COLO668 (cell line): ENCODE measurements at regions not wholly inside any gene's neighbourhood (a gene's known extent, or its start where the extent isn't known, plus 50 kb on each side); places are given as distances from the start of the nearest gene placed in this dataset.
"Not testable (repeated sequence)": the region's sequence is repeated elsewhere in the genome, so short reads cannot be mapped to it uniquely, and the experiment has no call there.

Experiments
- DNase-seq: peaks from one replicate; lab custom pipeline; 2025; ENCODE audit not compliant: unreplicated experiment; lab: John Stamatoyannopoulos, UW

- DNase-seq = no peak
Measured at GRCh38 chr3:148532774-148533173, 164.9 kb upstream of the AGTR1 start.

- no peak for DNase-seq
Measured at GRCh38 chr3:148534089-148534988, 163.4 kb upstream of the AGTR1 start.

GRCh38 chr3:148535001-148535400, 162.7 kb upstream of the AGTR1 start:
- no peak for DNase-seq

GRCh38 chr3:148540266-148540665, 157.4 kb upstream of the AGTR1 start:
- no peak for DNase-seq

GRCh38 chr3:148540851-148541250, 156.9 kb upstream of the AGTR1 start:
- DNase-seq = no peak

- no peak for DNase-seq
Measured at GRCh38 chr3:148546959-148547358, 150.7 kb upstream of the AGTR1 start.

- no peak for DNase-seq
Measured at GRCh38 chr3:148551767-148552260, 145.9 kb upstream of the AGTR1 start.

GRCh38 chr3:148554367-148554766, 143.3 kb upstream of the AGTR1 start:
- DNase-seq = no peak

GRCh38 chr3:148556664-148557063, 141.0 kb upstream of the AGTR1 start:
- DNase-seq = no peak

- not testable (repeated sequence) for DNase-seq
Measured at GRCh38 chr3:148577579-148577978, 120.1 kb upstream of the AGTR1 start.

GRCh38 chr3:148582126-148582525, 115.6 kb upstream of the AGTR1 start:
- no peak for DNase-seq

- DNase-seq = no peak
Measured at GRCh38 chr3:148583793-148584192, 113.9 kb upstream of the AGTR1 start.

- DNase-seq = no peak
Measured at GRCh38 chr3:148584438-148584837, 113.3 kb upstream of the AGTR1 start.

- no peak for DNase-seq
Measured at GRCh38 chr3:148585671-148586379, 111.9 kb upstream of the AGTR1 start.

GRCh38 chr3:148588291-148588690, 109.4 kb upstream of the AGTR1 start:
- DNase-seq = no peak

- DNase-seq = no peak
Measured at GRCh38 chr3:148591525-148591924, 106.2 kb upstream of the AGTR1 start.

- DNase-seq = no peak
Measured at GRCh38 chr3:148598619-148599018, 99.1 kb upstream of the AGTR1 start.

GRCh38 chr3:148599481-148599880, 98.2 kb upstream of the AGTR1 start:
- no peak for DNase-seq

- DNase-seq = no peak
Measured at GRCh38 chr3:148600440-148600839, 97.3 kb upstream of the AGTR1 start.

- DNase-seq = peak; percentile 37
Measured at GRCh38 chr3:148600902-148601765, 96.6 kb upstream of the AGTR1 start.
